RWPE2 (cell line): ENCODE measurements at regions not wholly inside any gene's neighbourhood (a gene's known extent, or its start where the extent isn't known, plus 50 kb on each side); places are given as distances from the start of the nearest gene placed in this dataset.

ENCODE experiments used
- ATAC-seq: fragments of 200-7000 bp; cut with Tn5 transposase; 3 replicates; pipeline ENCODE4 v1.9.1; 2021; ENCODE audit warnings: low read depth
- DNase-seq: peaks from one replicate; pipeline ENCODE4 v3.0.0-alpha.2; 2020; ENCODE audit warnings: low spot score
- H3K27ac ChIP-seq: fragments of 450-650 bp; 2 replicates; pipeline ENCODE4 v1.5.1; 2017; ENCODE audit warnings: mild to moderate bottlenecking; ENCODE audit not compliant: poor library complexity, severe bottlenecking
- H3K27me3 ChIP-seq: fragments of 250-450 bp; sonication (Bioruptor Pico); 2 replicates; pipeline ENCODE4 v1.5.1; 2021; ENCODE audit warnings: mild to moderate bottlenecking, moderate library complexity; ENCODE audit not compliant: insufficient read depth, poor library complexity, severe bottlenecking
- H3K36me3 ChIP-seq: fragments of 250-450 bp; sonication (Bioruptor Pico); 2 replicates; pipeline ENCODE4 v1.5.1; 2020; ENCODE audit warnings: low read depth, mild to moderate bottlenecking, moderate library complexity
- H3K4me1 ChIP-seq: fragments of 250-450 bp; sonication (Bioruptor Pico); 2 replicates; pipeline ENCODE4 v1.5.1; 2021; ENCODE audit warnings: mild to moderate bottlenecking, moderate library complexity; ENCODE audit not compliant: insufficient read depth, poor library complexity, severe bottlenecking
- H3K4me3 ChIP-seq: fragments of 250-450 bp; sonication (Bioruptor Pico); 2 replicates; pipeline ENCODE4 v1.5.1; 2021; ENCODE audit warnings: mild to moderate bottlenecking, moderate library complexity; ENCODE audit not compliant: severe bottlenecking
- H3K9me3 ChIP-seq: fragments of 250-450 bp; sonication (Bioruptor Pico); 2 replicates; pipeline ENCODE4 v1.5.1; 2021; ENCODE audit warnings: mild to moderate bottlenecking, moderate library complexity; ENCODE audit not compliant: severe bottlenecking
- CTCF ChIP-seq: fragments of 450-650 bp; IDR thresholded peaks from one replicate; pipeline ENCODE4 v1.5.1; 2017; ENCODE audit warnings: mild to moderate bottlenecking, moderate library complexity; ENCODE audit not compliant: poor library complexity, severe bottlenecking

DNA sequence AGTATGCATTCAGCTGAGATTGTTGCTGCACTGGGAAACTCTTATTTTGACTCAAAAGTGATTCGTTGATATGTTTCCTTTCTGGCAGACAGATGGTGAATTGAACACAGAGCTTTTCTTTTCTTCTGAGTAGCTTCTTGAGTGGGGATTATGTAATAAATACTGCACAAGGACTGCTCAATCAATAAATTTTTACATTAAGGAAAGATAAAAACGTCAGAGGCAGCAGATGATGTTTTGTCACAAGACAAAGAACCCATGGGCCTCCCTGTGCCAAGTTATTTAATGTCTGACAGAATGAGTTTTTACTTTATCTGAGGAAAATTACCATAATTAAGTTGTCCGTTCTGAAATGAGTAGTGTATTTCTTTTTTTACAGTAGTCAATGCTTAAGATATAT lies 460.3 kb downstream of the UTRN start:
- ATAC-seq (no peak), DNase-seq (no peak)
- Histone ChIP-seq H3K27me3 (no peaks in the 10 kb centered on the region), H3K27ac (no peak overlapping the region), H3K4me3 (no peak overlapping the region), H3K4me1 (no peaks in the 10 kb centered on the region), H3K9me3 (no peaks in the 10 kb centered on the region), H3K36me3 (no peaks in the 10 kb centered on the region; the same call in 1 of the 2 replicates)
- no peak for TF ChIP-seq CTCF

DNA sequence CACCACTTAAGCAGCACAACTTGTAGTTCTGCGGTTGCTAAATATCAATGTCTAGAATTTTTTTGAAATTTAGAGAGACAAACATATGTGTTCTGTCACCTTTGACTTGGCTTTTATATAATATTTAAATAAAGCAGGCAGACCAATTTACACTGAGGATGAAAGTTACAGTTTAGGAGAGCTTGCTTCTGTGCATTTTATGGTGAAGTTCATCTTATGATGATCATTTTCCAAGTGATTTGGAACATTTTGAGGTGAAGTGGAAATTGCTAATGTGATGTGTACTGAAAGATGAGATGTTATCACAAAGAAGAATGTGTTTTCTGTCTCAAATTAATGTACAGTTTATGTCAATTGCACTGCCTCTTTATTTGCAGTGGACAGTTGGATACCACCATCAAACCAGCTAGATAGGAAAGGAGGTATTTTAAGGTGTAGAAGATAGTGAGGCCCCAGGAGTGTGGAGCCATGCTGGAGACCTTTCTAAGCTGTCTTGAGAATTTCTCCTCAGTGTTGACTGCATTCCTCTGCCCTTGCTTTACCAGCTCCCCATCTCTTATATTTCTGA lies 461.9 kb downstream of the UTRN start:
- H3K27me3 ChIP-seq: no peaks in the 10 kb centered on the region
- H3K36me3 ChIP-seq: peaks cover 3% of the 10 kb centered on the region; the same call in 1 of the 2 replicates
- no peak for TF ChIP-seq CTCF
- ATAC-seq (no peak), DNase-seq (no peak)
- no peak overlapping the region for H3K4me3 ChIP-seq
- H3K4me1 ChIP-seq: no peaks in the 10 kb centered on the region
- no peaks in the 10 kb centered on the region for H3K9me3 ChIP-seq
- no peak overlapping the region for H3K27ac ChIP-seq

GRCh38 chr6:144749263-144749662 lies 464.1 kb downstream of the UTRN start:
- no peak for TF ChIP-seq CTCF
- Histone ChIP-seq H3K4me3 (no peak overlapping the region), H3K27ac (no peak overlapping the region)

DNA sequence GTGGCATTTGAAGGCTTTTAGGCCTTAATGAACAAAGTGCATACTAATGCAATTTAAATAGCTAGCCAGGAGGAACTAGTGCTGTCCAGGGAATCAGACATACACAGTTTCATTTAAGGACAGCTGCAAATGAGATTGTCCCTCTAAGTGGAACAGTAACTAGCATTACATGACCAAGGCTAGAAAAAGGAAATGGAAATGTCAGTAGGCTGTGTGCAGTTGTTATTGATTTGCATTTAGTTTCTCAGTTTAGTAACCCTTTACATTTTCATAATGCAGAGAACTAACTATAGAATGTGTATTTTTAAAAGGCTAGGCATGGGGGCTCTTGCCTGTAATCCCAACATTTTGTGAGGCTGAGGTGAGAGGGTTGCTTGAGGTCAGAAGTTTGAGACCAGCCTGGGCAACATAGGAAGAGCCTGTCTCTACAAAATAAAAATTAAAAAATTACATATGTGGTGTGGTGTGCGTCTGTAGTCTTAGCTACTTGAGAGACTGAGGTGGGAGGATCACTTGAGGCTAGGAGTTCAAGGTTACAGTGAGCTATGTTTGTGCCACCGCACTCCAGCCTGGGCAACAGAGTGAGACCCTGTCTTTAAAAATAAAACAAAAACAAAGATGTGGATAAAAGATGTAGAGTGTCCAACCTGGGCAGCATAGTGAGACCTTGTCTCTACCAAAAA lies 468.0 kb downstream of the UTRN start:
- Histone ChIP-seq H3K36me3 (peaks cover 4% of the 10 kb centered on the region; the same call in 1 of the 2 replicates), H3K9me3 (no peaks in the 10 kb centered on the region), H3K27ac (no peak overlapping the region), H3K27me3 (no peaks in the 10 kb centered on the region), H3K4me1 (peaks cover 9% of the 10 kb centered on the region), H3K4me3 (no peak overlapping the region)
- ATAC-seq (no peak), DNase-seq (no peak)
- TF ChIP-seq CTCF: no peak

More at GRCh38 chr6:144749263-144749662, 464.1 kb downstream of the UTRN start:
- Histone ChIP-seq H3K9me3 (no peaks in the 10 kb centered on the region), H3K4me1 (no peaks in the 10 kb centered on the region), H3K27me3 (no peaks in the 10 kb centered on the region), H3K36me3 (peaks cover 4% of the 10 kb centered on the region; the same call in 1 of the 2 replicates)
- no peak for DNase-seq
- no peak for ATAC-seq

GRCh38 chr6:144756469-144756868 lies 471.3 kb downstream of the UTRN start:
- no peak for ATAC-seq
- Histone ChIP-seq H3K9me3 (no peaks in the 10 kb centered on the region), H3K36me3 (peaks cover 4% of the 10 kb centered on the region; the same call in 1 of the 2 replicates), H3K4me3 (no peak overlapping the region), H3K4me1 (peaks cover 18% of the 10 kb centered on the region), H3K27ac (no peak overlapping the region), H3K27me3 (no peaks in the 10 kb centered on the region)
- TF ChIP-seq CTCF: no peak
- no peak for DNase-seq
